EH (cell line): ENCODE measurements at regions not wholly inside any gene's neighbourhood (a gene's known extent, or its start where the extent isn't known, plus 50 kb on each side); places are given as distances from the start of the nearest gene placed in this dataset.
"Not testable (repeated sequence)": the region's sequence is repeated elsewhere in the genome, so short reads cannot be mapped to it uniquely, and the experiment has no call there.

Experiments
- DNase-seq: peaks from one replicate; pipeline ENCODE4 v3.0.0-alpha.2; 2015; ENCODE audit warnings: low read depth

- DNase-seq: no peak
Observed at GRCh38 chr9:30010691-30011090, 2373.8 kb upstream of the ACO1 start.

DNA sequence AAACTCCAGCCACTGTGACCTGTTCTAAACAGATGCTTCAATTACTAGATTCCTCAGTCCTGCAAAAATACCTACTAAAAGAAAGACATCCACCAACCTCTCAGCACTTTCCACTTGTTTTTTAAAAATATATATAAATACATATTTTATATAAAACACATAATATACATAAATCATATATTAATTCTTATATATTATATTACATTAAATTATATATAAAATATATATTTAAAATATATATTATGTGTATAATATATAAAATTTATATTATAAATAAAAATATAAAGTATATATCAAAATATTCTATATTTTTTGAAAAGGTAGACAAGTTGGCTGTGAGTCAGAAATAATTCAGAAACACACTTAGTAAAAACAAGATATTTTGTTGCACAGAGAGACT, 2371.8 kb upstream of the ACO1 start:
- DNase-seq: no peak

DNA sequence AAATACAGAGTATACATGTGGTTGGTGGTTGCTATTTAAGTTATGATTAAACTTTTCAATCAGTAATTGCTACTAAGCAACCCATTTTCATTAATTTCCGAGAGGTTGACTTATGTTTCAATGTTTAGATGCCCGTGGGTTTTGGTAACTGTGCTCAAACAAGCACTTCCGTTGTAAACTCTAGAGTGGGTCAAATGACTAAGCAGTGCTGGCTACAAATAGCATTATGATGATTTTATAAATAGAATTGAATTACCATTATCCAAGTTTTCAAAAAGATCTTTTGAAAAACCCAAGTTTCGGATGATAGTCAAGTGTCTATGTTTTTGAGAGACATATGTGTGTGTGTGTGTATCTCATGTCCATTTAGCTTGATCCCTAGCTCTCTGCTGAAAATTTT, 2369.4 kb upstream of the ACO1 start:
- DNase-seq: no peak

GRCh38 chr9:30020161-30020560, 2364.3 kb upstream of the ACO1 start:
- no peak for DNase-seq

DNA sequence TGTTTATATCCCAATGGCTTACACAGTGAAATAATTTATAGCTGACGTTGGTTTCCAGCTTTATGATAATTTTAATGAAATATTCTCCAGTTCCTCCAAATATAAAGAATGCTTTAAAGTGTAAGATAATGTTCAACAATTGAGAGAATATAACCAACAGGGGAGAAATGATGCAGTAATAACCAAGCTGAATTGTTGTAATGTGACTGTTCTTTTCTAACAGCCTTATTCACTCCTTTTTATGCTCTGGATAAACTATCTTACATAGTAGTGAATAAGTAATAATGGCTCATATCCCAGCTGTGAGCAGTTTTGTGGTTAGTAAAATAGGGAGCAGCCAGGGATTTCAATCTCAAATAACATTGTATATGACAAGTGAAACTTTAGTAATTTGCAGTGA, 2348.7 kb upstream of the ACO1 start:
- DNase-seq: no peak

- DNase-seq: no peak
Observed at GRCh38 chr9:30036558-30036957, 2347.9 kb upstream of the ACO1 start.

GRCh38 chr9:30039712-30040111, 2344.7 kb upstream of the ACO1 start:
- DNase-seq: no peak

- DNase-seq: no peak
Observed at GRCh38 chr9:30048396-30048795, 2336.0 kb upstream of the ACO1 start.

- DNase-seq: no peak
Observed at GRCh38 chr9:30058463-30058862, 2326.0 kb upstream of the ACO1 start.

- DNase-seq: no peak
Observed at GRCh38 chr9:30060976-30061375, 2323.5 kb upstream of the ACO1 start.

DNA sequence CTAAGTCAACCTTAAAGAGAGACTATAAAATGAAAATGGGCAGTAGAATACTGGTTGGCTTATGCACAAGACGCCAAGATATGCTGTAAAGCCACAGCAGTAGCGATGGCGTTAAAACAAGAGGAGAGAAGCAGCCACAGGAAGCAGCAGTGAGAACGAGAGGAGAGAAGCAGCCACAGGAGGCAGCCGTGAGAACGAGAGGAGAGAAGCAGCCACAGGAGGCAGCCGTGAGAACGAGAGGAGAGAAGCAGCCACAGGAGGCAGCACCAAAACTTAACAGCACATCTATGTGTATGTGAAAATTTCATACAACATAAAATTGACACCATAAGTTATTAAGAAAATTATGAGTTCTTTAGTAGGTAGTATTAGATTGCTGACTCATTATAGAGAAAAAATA, 2318.6 kb upstream of the ACO1 start:
- DNase-seq: no peak

DNA sequence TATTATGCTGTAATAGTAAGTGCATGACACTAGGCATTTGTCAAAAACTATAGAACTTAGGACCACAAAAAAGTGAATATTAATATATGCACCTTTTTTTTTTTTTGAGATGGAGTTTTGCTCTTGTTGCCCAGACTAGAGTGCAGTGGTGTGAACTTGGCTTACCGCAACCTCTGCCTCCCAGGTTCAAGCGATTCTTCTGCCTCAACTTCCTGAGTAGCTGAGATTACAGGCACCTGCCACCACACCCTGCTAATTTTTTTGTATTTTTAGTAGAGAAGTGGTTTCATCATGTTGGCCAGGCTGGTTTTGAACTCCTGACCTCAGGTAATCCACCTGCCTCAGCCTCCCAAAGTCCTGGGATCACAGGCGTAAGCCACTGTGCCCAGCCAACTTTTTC, 2315.2 kb upstream of the ACO1 start:
- not testable (repeated sequence) for DNase-seq

GRCh38 chr9:30075022-30075421, 2309.4 kb upstream of the ACO1 start:
- DNase-seq: no peak

GRCh38 chr9:30075451-30076199, 2308.8 kb upstream of the ACO1 start:
- DNase-seq: no peak

- DNase-seq: no peak
Observed at GRCh38 chr9:30078195-30078594, 2306.2 kb upstream of the ACO1 start.

DNA sequence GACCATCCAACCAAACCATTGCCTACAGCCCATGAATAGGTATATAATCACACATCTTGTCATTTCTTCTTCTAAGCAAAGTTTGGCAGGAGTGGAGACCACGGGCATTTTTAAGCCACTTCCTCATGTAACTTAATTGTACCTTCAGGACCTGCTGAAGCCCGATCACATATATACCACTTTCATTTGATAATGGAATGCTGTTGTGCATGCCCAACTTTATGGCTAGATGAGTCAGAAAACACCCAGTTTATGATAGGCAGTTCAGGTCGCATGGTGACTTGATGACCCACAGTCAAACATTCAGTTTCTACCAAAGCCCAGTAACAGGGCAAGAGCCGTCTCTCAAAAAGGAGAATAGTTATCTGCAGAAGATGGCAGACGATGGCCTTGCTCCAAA, 2295.0 kb upstream of the ACO1 start:
- DNase-seq: no peak

DNA sequence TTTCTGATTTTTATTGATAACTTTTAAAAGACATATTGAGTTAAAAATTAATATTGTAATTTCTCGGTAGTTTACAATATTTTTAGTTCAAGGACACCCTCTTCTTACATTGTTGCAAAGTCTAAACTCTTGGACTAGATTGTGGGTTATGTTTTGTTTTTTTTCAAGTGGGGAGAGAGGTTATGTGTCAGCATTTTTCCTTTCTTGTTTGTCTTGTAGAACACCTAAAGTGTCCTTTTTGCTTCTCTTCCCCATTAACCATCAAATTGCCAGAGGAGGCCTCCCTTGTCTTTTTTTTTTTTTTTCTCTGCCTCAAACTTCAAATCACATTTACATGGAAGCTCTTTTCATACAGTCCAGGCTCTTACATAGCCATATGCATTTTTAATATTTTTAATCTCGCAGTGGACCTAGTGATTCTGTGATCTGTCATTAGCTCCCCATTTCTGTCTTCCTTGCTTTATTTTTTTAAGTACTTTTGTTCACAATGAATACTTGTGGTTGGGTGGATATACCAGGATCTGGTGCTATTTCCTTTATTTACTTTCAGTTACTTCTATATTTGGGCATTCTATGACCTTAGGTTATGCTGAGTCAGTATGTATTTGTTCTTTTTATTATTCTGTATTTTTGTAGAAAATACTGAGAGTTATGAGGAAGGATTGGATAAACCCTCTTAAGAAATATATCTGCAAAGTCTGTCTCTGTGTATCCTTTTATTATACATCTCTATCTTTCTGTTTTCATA, 2280.6 kb upstream of the ACO1 start:
- no peak for DNase-seq

DNA sequence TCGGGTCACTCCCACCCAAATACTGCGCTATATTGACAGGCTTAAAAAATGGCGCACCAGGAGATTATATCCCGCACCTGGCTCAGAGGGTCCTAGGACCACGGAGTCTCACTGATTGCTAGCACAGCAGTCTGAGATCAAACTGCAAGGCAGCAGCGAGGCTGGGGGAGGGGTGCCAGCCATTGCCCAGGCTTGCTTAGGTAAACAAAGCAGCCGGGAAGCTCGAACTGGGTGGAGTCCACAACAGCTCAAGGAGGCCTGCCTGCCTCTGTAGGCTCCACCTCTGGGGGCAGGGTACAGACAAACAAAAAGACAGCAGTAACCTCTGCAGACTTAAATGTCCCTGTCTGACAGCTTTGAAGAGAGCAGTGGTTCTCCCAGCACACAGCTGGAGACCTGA, 2277.3 kb upstream of the ACO1 start:
- not testable (repeated sequence) for DNase-seq

DNA sequence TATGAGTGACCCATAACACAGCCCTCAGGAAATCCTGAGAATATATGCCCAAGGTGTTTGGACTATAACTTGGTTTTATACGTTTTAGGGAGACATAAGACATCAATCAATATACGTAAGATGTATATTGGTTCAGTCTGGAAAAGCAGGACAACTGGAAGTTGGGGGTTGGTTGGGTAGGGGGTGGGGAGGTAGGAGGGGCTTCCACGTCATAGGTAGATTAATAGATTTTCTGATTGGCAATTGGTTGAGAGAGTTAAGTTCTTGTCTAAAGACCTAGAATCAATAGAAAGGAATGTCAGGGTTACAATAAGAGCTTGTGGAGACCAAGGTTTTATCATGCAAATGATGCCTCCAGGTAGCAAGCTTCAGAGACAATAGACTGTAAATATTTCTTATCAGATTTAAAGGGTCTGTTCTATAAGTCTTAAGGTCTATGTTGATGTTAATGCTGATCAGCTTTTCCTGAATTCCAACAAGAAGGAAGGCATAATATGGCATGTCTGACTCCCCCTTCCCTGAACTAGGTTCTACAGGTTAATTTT, 2267.7 kb upstream of the ACO1 start:
- DNase-seq: no peak

DNA sequence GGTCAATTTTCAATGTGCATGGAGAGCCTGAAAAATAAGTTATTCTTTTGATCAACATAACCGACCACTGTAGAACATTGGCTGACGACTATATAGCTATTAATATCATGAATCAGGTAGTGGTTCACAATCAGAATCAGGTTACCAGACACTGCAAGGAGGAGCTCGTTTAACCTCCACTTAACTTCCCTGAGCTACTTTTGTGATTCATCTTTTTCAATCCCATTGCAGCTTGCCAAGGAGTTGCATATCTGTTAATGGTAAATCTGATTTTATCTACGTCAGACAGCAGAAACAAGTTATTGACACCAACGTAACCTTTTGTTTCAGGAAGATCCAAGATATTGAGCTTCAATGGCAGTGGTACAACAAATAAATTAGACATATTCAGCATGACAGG, 2263.8 kb upstream of the ACO1 start:
- no peak for DNase-seq

- no peak for DNase-seq
Observed at GRCh38 chr9:30121611-30122010, 2262.8 kb upstream of the ACO1 start.

DNA sequence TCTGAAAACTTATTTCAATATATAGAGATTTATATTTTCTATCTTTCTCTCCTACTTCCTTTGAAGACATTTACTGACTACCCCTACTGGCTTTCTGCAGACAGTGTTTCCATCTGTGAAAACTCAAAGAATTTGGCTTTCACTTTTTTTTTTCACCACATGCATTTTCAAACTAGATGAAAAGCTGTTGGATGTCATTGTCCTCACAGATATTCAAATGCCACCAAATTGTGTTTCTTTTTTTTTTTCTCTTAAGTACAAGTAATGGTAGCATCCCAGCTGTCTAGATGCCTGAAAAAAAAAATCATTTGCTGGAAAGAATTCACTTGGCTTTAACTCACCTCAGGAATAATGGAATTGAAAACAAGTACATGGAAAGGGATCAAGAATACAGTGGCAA, 2258.6 kb upstream of the ACO1 start:
- DNase-seq: no peak

DNA sequence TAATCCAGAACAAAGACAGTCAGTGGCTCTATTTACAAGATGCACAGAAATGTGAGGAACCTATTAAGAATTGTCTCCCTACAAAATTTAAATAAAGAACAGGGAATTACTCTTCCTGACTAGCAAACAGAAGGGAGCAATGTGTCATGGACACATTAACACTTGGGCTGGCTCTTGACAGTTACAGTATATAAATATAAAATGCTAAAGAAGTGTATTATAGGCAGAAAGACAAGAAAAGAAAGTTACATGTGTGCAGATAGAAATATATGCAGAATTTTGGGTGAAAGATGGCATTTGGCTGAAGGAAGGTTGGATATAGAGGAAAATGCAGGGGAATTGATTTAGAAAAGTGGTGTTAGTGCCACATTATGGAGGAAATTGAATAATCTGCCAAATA, 2257.1 kb upstream of the ACO1 start:
- DNase-seq: no peak

- no peak for DNase-seq
Observed at GRCh38 chr9:30140407-30140806, 2244.0 kb upstream of the ACO1 start.
